Osteocyte (in vitro differentiated cells): ENCODE measurements at regions not wholly inside any gene's neighbourhood (a gene's known extent, or its start where the extent isn't known, plus 50 kb on each side); places are given as distances from the start of the nearest gene placed in this dataset.

ENCODE experiments used
- DNase-seq: peaks from one replicate; pipeline ENCODE4 v3.0.0; 2021; ENCODE audit warnings: mixed read lengths; ENCODE audit not compliant: unreplicated experiment; ENCODE audit errors: extremely low spot score
- H3K27ac Mint-ChIP-seq: one replicate; pipeline ENCODE4 v1.8.0; 2021; ENCODE audit warnings: mild to moderate bottlenecking, mixed read lengths; ENCODE audit not compliant: unreplicated experiment
- H3K27me3 Mint-ChIP-seq: one replicate; pipeline ENCODE4 v1.8.0; 2021; ENCODE audit warnings: mixed read lengths; ENCODE audit not compliant: unreplicated experiment
- H3K36me3 Mint-ChIP-seq: one replicate; pipeline ENCODE4 v1.8.0; 2021; ENCODE audit warnings: mixed read lengths; ENCODE audit not compliant: unreplicated experiment
- H3K4me1 Mint-ChIP-seq: one replicate; pipeline ENCODE4 v1.8.0; 2021; ENCODE audit warnings: mixed read lengths; ENCODE audit not compliant: unreplicated experiment
- H3K4me3 Mint-ChIP-seq: one replicate; pipeline ENCODE4 v1.8.0; 2021; ENCODE audit warnings: mild to moderate bottlenecking, moderate library complexity, mixed read lengths; ENCODE audit not compliant: unreplicated experiment
- H3K9me3 Mint-ChIP-seq: one replicate; pipeline ENCODE4 v1.8.0; 2021; ENCODE audit warnings: mixed read lengths; ENCODE audit not compliant: unreplicated experiment
- CTCF ChIP-seq: fragments of 200-600 bp; sonication (generic); IDR thresholded peaks from 2 replicates; pipeline ENCODE4 v1.5.0; 2021; ENCODE audit warnings: antibody characterized with exemption, mild to moderate bottlenecking, moderate library complexity

- DNase-seq = no peak
- H3K27ac Mint-ChIP-seq = peak overlapping the region; percentile 52
- peaks cover 52% of the 10 kb centered on the region for H3K4me1 Mint-ChIP-seq
Observed at GRCh38 chr5:57832875-57833274, 350.3 kb upstream of the ACTBL2 start.

GRCh38 chr5:57831932-57832331, 349.3 kb upstream of the ACTBL2 start:
- DNase-seq = no peak
- H3K9me3 Mint-ChIP-seq = peaks cover 5% of the 10 kb centered on the region
- H3K4me1 Mint-ChIP-seq = peaks cover 42% of the 10 kb centered on the region
- no peak for TF ChIP-seq CTCF
- H3K4me3 Mint-ChIP-seq = no peak overlapping the region
- H3K27ac Mint-ChIP-seq = no peak overlapping the region
- H3K27me3 Mint-ChIP-seq = no peaks in the 10 kb centered on the region
- no peaks in the 10 kb centered on the region for H3K36me3 Mint-ChIP-seq

More at GRCh38 chr5:57832875-57833274, 350.3 kb upstream of the ACTBL2 start:
- peaks cover 7% of the 10 kb centered on the region for H3K9me3 Mint-ChIP-seq
- TF ChIP-seq CTCF = no peak
- H3K36me3 Mint-ChIP-seq = no peaks in the 10 kb centered on the region
- H3K4me3 Mint-ChIP-seq = no peak overlapping the region
- no peaks in the 10 kb centered on the region for H3K27me3 Mint-ChIP-seq

GRCh38 chr5:57831090-57831489, 348.5 kb upstream of the ACTBL2 start:
- Mint-ChIP-seq H3K27me3 (no peaks in the 10 kb centered on the region), H3K4me1 (peaks cover 34% of the 10 kb centered on the region), H3K9me3 (no peaks in the 10 kb centered on the region), H3K4me3 (no peak overlapping the region), H3K27ac (no peak overlapping the region), H3K36me3 (no peaks in the 10 kb centered on the region)
- no peak for DNase-seq
- no peak for TF ChIP-seq CTCF

GRCh38 chr5:57828221-57828620, 345.6 kb upstream of the ACTBL2 start:
- H3K4me1 Mint-ChIP-seq = peaks cover 32% of the 10 kb centered on the region
- H3K9me3 Mint-ChIP-seq = peaks cover 3% of the 10 kb centered on the region
- H3K27ac Mint-ChIP-seq = no peak overlapping the region
- H3K36me3 Mint-ChIP-seq = no peaks in the 10 kb centered on the region
- H3K4me3 Mint-ChIP-seq = no peak overlapping the region
- no peak for DNase-seq
- TF ChIP-seq CTCF = no peak
- no peaks in the 10 kb centered on the region for H3K27me3 Mint-ChIP-seq

- Mint-ChIP-seq H3K36me3 (no peaks in the 10 kb centered on the region), H3K27me3 (no peaks in the 10 kb centered on the region), H3K9me3 (peaks cover 6% of the 10 kb centered on the region), H3K4me1 (peaks cover 24% of the 10 kb centered on the region), H3K4me3 (peak overlapping the region; percentile 20), H3K27ac (peak overlapping the region; percentile 83)
- no peak for DNase-seq
- no peak for TF ChIP-seq CTCF
Observed at GRCh38 chr5:57825031-57825686, 342.5 kb upstream of the ACTBL2 start.
